Transverse colon (tissue), 4 donors: ENCODE measurements at regions not wholly inside any gene's neighbourhood (a gene's known extent, or its start where the extent isn't known, plus 50 kb on each side); places are given as distances from the start of the nearest gene placed in this dataset.
A peak's percentile ranks its signal among the peaks of the same experiment; 100 is the strongest.

ENCODE experiments used
- DNase-seq: peaks from one replicate; pipeline ENCODE4 v3.0.0-alpha.2; 2019
- H3K27ac ChIP-seq, 4 donors: fragments of 200-600 bp; sonication (generic); 2 replicates each; pipeline ENCODE4 v1.5.1; 2016 to 2018; ENCODE audit warnings: inconsistent platforms in 4 of 4
- H3K27me3 ChIP-seq: fragments of 200-600 bp; sonication (generic); 2 replicates; pipeline ENCODE4 v1.5.1; 2017; ENCODE audit warnings: inconsistent platforms
- H3K36me3 ChIP-seq, 4 donors: fragments of 200-600 bp; sonication (generic); 2 replicates each; pipeline ENCODE4 v1.5.1; 2017 to 2019; ENCODE audit warnings: inconsistent platforms in 4 of 4
- H3K4me1 ChIP-seq, 4 donors: fragments of 200-600 bp; sonication (generic); 2 replicates each; pipeline ENCODE4 v1.5.1; 2017 to 2020; ENCODE audit warnings: inconsistent platforms in 4 of 4
- H3K4me3 ChIP-seq, 4 donors: fragments of 200-600 bp; sonication (generic); 1 replicate in 1 of 4; 2 replicates in 3 of 4; pipeline versions ENCODE4 v1.5.1 to v1.6.1; 2017 to 2019; ENCODE audit warnings: inconsistent platforms in 4 of 4
- H3K9me3 ChIP-seq, 2 donors: fragments of 200-600 bp; sonication (generic); 2 replicates each; pipeline ENCODE4 v1.5.1; 2017 to 2019; ENCODE audit warnings: inconsistent platforms in 2 of 2
- EP300 ChIP-seq: sonication (generic); formaldehyde crosslinking; IDR thresholded peaks from one replicate; pipeline ENCODE4 v1.6.1; 2017; ENCODE audit warnings: antibody characterized with exemption, low read depth
- POLR2A ChIP-seq: fragments of 450-650 bp; IDR thresholded peaks from one replicate; pipeline ENCODE4 v1.6.1; 2016; ENCODE audit warnings: antibody characterized with exemption, mild to moderate bottlenecking, moderate library complexity
- POLR2AphosphoS5 ChIP-seq, 3 donors: sonication (generic); formaldehyde crosslinking; IDR thresholded peaks; one replicate each; pipeline ENCODE4 v1.6.1; 2016; ENCODE audit warnings: antibody characterized with exemption in 3 of 3
- whole genome bisulfite sequencing, 2 donors: methylation state at CpG; one replicate each; pipeline ENCODE4 v1.1.5; 2018; ENCODE audit warnings: low coverage in 1 of 2; 5-methylcytosine and 5-hydroxymethylcytosine counted together
- in situ Hi-C, 4 donors: fragments of 200-750 bp; cut with MboI; loops; one replicate each; pipeline versions ENCODE4 v1.15.0 to v1.15.1; 2017; ENCODE audit warnings: low sequenced_read_pairs in 3 of 4, low pct_ligation_motif_present in 1 of 4, low pct_unique_long_range_greater_than_20kb in 1 of 4
- intact Hi-C: fragments of 100-400 bp; cut with DNase I; formaldehyde crosslinking; loops from one replicate; pipeline ENCODE4 v1.15.1; 2023; ENCODE audit warnings: low total_unique reads
- TF ChIP-seq, protein P1 (sequence below), 5 experiments: fragments of 200-600 bp in 3 of 5; fragments of 450-650 bp in 2 of 5; sonication (generic) in 3 of 5; IDR thresholded peaks; 1 replicate in 2 of 5; 2 replicates in 3 of 5; pipeline ENCODE4 v1.5.1; 2016 to 2017; ENCODE audit warnings: antibody characterized with exemption in 5 of 5, inconsistent platforms in 3 of 5, mild to moderate bottlenecking in 2 of 5, moderate library complexity in 1 of 5

- intact Hi-C loops (no loop called here), in situ Hi-C loops (no loop called here)
- no peaks in the 10 kb centered on the region for H3K27me3 ChIP-seq
- TF ChIP-seq, protein P1, sequence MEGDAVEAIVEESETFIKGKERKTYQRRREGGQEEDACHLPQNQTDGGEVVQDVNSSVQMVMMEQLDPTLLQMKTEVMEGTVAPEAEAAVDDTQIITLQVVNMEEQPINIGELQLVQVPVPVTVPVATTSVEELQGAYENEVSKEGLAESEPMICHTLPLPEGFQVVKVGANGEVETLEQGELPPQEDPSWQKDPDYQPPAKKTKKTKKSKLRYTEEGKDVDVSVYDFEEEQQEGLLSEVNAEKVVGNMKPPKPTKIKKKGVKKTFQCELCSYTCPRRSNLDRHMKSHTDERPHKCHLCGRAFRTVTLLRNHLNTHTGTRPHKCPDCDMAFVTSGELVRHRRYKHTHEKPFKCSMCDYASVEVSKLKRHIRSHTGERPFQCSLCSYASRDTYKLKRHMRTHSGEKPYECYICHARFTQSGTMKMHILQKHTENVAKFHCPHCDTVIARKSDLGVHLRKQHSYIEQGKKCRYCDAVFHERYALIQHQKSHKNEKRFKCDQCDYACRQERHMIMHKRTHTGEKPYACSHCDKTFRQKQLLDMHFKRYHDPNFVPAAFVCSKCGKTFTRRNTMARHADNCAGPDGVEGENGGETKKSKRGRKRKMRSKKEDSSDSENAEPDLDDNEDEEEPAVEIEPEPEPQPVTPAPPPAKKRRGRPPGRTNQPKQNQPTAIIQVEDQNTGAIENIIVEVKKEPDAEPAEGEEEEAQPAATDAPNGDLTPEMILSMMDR (IDR thresholded peaks at IDR 0.05): no peak
- TF ChIP-seq POLR2AphosphoS5 (IDR thresholded peaks at IDR 0.05) (peak in 2 of 3 donors; percentile 30 to 52), EP300 (peak; percentile 12), POLR2A (no peak)
- H3K36me3 ChIP-seq: no peaks in the 10 kb centered on the region
- H3K4me1 ChIP-seq: peaks cover 0 to 9% (median 2%) of the 10 kb centered on the region in 4 donors
- H3K4me3 ChIP-seq: peak overlapping the region; percentile 19 to 63 (median 37)
- peak; percentile 88 for DNase-seq
- H3K9me3 ChIP-seq: no peaks in the 10 kb centered on the region
- H3K27ac ChIP-seq: peak overlapping the region; percentile 55 to 83 (median 78)
- WGBS, 2 donors: 13 to 78% methylated on average over 4 to 54 of the region's 69 CpGs
These were observed 1101.2 kb upstream of the TMEM132C start for GRCh38 chr12:127165567-127166392.

- no peak overlapping the region for H3K4me3 ChIP-seq
- TF ChIP-seq POLR2A: no peak
- TF ChIP-seq, protein P1 (IDR thresholded peaks at IDR 0.05): no peak
- no peak for TF ChIP-seq EP300
- no peak for TF ChIP-seq POLR2AphosphoS5 (IDR thresholded peaks at IDR 0.05)
- in situ Hi-C loops (no loop called here), intact Hi-C loops (no loop called here)
- no peaks in the 10 kb centered on the region for H3K36me3 ChIP-seq
- no peak for DNase-seq
- no peaks in the 10 kb centered on the region for H3K9me3 ChIP-seq
- H3K27me3 ChIP-seq: no peaks in the 10 kb centered on the region
- WGBS, 2 donors: 58 to 76% methylated on average over 3 to 15 of the region's 15 CpGs
- peaks cover 0 to 9% (median 2%) of the 10 kb centered on the region in 4 donors for H3K4me1 ChIP-seq
- H3K27ac ChIP-seq: no peak overlapping the region
These were observed 1097.4 kb upstream of the TMEM132C start for GRCh38 chr12:127169321-127170181.

- Histone ChIP-seq H3K4me1 (peaks cover 0 to 7% (median under 1%) of the 10 kb centered on the region in 4 donors), H3K36me3 (no peaks in the 10 kb centered on the region), H3K9me3 (no peaks in the 10 kb centered on the region), H3K27ac (no peak overlapping the region), H3K27me3 (no peaks in the 10 kb centered on the region), H3K4me3 (no peak overlapping the region)
- WGBS, 2 donors: 60% methylated on average over 7 of the region's 7 CpGs; no CpG with 5 or more reads in 1 of the 2 donors
- in situ Hi-C loops (no loop called here), intact Hi-C loops (no loop called here)
- TF ChIP-seq EP300 (no peak), POLR2AphosphoS5 (IDR thresholded peaks at IDR 0.05) (no peak), POLR2A (no peak)
- TF ChIP-seq, protein P1 (IDR thresholded peaks at IDR 0.05): no peak
- no peak for DNase-seq
These were observed 1096.5 kb upstream of the TMEM132C start for GRCh38 chr12:127170226-127171180.
